Fibroblast of the conjunctiva (primary cell): ENCODE measurements at regions not wholly inside any gene's neighbourhood (a gene's known extent, or its start where the extent isn't known, plus 50 kb on each side); places are given as distances from the start of the nearest gene placed in this dataset.

Experiments used
- DNase-seq: peaks from one replicate; pipeline ENCODE4 v3.0.0-alpha.2; 2010; ENCODE audit warnings: low read depth

DNA sequence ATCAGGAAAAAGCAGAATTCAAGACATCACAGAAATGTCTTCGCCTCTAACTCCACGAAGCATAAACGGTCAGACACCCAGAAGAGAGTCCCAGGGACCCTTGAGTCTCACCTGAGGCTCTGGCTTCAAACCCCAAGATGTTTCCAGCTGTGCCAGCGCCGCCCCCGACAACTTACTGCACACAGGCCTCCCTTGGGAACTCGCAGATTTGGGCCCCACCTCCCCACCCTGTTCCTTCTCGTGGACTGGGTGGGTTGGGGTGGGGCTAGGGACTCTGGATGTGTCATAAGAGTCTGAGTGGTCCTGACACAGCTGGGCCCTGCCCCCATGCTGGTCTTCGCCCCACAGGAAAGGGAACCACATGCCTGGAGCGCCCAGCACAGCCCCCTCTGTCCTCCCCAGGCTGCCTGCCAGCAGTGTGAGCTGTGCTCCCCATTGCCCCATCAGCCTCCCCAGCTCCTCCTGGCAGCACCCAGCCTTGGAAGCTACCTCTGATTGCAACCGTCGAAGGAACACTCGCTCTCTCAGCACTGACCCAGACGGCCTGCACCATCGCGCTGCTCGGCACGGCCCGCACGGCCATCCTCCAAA is 147.5 kb downstream of the CRYBB2 start:
- no peak for DNase-seq

- no peak for DNase-seq
Measured at GRCh38 chr22:25367756-25368155, 148.3 kb downstream of the CRYBB2 start.

- peak; percentile 42 for DNase-seq
Measured at GRCh38 chr22:25368271-25368670, 148.8 kb downstream of the CRYBB2 start.

DNA sequence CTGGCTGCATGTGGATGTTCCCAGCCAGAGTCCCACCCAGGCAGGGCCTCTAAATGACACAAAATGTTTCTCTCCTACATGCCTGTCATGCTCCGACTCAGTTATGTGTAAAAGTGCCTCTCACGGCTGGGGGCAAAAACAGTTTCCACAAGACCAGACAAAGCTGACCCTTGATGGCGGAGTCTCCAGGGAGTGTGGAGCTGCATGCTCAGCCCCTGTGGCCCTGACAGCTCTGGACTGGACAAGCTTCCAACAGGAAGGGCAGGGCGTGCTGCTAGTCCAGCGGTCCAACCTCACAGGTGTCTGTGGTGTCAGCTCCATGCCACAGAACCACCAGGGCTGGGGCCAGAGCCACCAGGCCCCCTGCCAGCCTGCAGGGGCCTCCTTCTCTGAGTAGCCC is 149.6 kb downstream of the CRYBB2 start:
- no peak for DNase-seq

- DNase-seq, result no peak
Measured at GRCh38 chr22:25370322-25370721, 150.9 kb downstream of the CRYBB2 start.

GRCh38 chr22:25372000-25372595 is 152.7 kb downstream of the CRYBB2 start:
- DNase-seq, result no peak

- DNase-seq, result no peak
Measured at GRCh38 chr22:25373961-25374360, 154.5 kb downstream of the CRYBB2 start.

DNA sequence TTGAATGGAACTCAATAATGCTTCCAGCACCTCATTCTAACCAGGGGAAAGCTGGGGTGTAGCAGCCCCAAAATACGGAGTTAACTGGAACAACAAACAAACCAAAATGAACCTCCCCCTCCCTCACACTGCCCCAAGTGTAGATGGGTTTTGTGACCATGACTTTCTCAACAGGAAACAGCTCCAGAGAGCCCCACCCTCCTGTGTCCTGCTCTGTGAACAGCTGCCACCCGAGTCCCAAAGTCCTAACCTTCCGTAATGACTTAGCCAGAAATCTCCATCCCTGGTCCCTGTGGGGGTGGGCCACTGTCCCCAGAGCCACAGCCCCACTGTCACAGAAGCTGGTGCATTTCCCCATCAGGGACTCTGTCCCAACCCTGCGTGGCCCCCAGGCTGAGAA is 155.4 kb downstream of the CRYBB2 start:
- DNase-seq, result no peak

- DNase-seq, result no peak
Measured at GRCh38 chr22:25375683-25376082, 156.2 kb downstream of the CRYBB2 start.

DNA sequence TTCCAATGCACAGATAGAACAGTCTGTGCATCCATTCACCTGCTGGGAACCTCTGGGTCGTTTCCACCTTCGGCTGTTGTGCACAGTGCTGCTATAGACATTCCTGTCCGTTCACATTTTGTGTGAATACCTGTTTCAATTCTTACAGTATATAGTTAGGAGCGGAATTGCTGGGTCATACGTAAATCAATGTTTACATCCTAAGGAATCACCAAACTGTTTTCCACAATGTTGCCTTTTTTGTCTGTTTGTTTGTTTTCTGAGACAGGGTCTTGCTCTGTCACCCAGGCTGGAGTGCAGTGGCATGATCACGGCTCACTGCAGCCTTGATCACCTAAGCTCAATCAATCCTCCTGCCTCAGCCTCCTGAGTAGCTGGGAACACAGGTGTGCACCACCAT is 158.3 kb downstream of the CRYBB2 start:
- no peak for DNase-seq

DNA sequence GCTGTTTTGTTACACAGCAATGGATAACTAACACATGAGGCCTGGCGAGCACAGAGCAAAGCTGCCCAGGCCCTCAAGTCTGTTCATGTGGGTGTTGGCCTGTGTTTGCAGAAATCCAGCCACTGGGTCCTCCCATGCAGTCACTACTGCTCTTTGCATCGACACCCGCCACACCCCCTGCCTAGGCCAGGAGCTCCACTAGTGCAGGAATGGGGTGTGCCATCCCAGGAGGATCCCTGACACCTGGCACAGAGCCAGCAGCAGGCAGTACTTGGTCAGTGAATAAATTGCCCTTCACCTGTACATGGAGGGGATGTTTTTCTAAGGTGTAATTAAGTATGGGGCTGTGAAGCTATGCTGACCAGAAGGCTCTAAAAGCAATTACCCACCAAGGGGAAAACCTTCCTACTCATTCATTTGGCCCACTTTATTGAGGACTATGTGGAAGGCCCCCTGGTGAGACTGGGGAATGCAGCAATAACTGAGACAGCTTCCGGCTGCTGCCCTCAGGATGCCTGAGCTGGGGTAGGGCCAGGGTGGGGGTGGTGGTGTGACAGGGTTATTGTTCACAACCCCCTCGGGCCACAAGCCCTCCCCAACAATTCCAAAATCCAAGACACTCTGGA is 160.8 kb downstream of the CRYBB2 start:
- no peak for DNase-seq

DNA sequence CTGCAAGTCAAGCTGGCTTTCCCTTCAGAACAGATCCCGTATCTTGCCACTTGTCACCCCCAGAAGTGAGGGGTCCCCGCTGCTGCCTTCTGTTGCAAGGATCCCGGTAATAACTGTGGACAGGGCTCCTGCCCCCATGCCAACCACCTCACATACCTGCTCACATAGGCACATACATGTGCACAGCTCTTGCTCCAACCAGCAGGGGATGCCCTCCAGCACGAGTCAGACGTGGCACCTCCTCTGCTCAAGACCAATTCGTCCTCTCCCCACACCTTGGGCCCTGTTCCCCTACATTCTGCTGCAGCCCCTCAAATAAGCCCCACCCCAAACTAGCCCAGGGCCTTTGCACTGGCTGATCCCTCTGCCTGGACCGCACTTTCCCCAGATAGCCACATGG is 163.3 kb downstream of the CRYBB2 start:
- DNase-seq, result no peak

GRCh38 chr22:25383278-25383820 is 163.9 kb downstream of the CRYBB2 start:
- DNase-seq, result no peak

- no peak for DNase-seq
Measured at GRCh38 chr22:25383892-25384291, 164.5 kb downstream of the CRYBB2 start.

DNA sequence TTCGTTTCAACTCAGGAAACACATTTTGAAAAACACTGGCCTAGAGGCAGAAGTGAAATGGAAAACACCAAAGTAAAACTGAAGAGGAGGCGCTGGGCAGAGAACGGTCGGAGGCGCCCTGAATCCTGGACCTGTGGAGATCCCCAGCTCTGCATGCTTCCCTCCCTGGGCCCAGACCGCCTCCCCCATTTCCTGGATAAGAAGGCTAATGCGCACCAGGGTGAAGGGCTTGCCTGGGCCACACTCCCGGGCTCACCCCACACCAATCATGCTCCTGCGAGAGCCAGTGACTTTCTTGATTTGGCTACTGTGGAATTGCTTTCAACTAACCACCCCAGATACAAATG is 167.1 kb downstream of the CRYBB2 start:
- DNase-seq, result no peak

- DNase-seq, result no peak
Measured at GRCh38 chr22:25388415-25388814, 169.0 kb downstream of the CRYBB2 start.

GRCh38 chr22:25388866-25389540 is 169.6 kb downstream of the CRYBB2 start:
- no peak for DNase-seq

DNA sequence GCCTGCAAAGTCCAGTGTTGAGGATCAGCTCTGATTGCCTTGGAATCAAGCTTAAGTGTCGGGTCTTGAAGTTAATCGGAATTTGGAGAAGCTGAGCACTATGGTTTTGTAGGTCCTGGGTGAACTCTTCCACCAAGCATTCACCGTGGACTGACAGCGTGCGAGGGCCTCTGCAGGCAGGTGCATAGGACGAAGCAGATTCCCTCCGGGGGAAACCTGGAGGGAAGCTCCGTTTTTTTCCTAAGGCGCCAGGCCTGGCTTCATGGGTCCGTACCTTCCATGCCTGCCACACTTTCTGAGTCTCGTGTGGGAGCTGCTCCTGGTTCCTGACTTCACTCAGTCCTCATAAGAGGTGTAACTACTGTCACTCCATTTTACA is 170.1 kb downstream of the CRYBB2 start:
- no peak for DNase-seq

DNA sequence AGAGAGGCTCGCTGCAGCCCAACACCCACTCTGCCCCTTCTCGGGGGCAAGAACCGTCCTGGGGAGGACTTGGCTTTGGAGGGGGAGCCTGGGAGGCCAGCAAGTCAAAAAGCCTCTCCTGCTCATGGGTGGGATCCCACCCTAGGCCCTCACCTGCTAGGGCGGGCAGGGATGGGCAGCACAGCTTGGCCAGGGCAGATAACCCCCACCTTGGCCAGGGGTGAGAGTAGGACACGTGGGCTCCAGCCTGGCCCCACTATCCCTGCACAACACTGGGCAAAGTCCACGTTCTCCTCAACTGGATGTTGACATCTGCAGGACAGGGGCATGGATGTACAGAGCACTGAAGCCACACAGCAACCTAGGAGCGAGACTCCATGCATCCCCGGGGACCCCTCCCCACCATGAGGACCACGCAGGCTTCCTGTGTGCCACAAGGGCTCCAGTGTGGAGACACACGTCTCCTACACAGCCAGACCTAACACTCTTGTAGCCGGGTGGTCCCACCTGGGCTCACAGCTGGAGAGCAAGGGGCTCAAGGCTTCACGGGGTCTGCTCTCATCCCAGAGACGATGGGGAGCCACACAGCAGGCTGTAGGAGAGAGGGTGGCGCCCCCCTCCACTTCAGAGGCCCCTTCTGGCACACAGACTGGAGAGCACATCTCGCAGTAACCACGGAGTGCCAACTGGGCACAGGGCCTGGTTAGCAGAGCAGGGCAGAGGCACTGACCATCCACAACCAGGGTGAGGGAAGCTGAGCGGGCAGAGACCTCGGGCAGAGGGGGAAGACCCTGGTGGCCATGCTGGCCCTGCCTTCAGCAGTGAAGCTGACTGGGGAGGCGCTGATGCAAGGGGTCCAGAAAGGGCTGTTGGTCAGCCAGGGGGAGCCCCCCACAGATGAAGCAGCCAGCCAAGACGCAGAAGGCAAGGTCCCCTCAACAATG is 171.1 kb downstream of the CRYBB2 start:
- no peak for DNase-seq

DNA sequence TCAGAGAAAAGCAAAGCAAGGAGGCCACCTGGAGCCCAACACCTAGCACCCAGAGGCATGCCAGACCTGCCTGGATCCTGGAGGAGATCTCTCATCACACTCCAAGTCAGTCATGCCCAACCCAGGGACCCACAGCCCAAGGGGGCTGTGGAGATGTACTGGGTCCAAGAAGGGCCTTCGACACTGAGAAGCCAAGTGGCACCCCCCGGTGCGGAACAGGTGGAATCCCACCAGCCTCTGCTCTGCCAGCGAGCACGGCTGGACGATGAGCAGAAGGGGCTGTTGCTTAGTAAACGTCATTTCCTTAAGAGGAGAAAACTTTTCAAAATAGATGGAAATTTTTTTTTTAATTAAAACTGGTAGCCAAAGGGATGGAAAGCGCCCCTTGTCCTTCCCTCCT is 171.9 kb upstream of the GRK3 start:
- DNase-seq, result no peak

DNA sequence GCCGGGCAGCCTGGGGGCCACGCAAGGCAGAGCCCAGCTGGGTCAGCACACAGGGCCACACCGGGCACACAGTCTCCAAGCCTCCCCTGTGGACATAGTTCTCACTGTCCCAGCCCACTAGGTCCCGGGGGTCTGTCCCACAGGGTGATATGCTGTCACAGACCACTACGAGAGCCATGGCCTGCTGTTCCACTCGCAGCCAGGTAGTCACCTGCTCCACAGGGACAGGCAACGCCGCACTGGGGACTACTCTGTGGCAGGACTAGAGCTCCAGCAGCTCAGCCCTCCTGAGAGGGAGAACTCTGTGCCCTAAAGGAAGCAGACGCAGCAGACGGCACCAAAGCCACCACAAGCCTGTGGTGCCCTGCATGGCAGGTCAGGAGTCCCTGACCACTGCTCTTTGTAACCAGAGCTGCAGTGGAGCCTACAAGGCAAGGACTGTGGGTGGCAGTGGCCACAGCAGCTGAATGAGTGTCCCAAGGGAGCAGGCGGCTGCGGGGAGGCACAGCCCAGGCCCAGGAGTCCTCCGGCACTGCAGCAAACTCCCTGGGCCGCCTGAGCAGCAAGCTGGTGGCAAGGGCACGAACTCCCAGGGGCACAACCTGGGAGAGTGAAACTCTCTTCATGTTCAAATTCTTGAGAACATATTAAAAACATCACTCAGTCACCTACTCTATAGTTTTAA is 171.2 kb upstream of the GRK3 start:
- no peak for DNase-seq
